ENCODE measurements at regions not wholly inside any gene's neighbourhood (a gene's known extent, or its start where the extent isn't known, plus 50 kb on each side); places are given as distances from the start of the nearest gene placed in this dataset.
"Not testable (repeated sequence)": the region's sequence is repeated elsewhere in the genome, so short reads cannot be mapped to it uniquely, and the experiment has no call there.

DNA sequence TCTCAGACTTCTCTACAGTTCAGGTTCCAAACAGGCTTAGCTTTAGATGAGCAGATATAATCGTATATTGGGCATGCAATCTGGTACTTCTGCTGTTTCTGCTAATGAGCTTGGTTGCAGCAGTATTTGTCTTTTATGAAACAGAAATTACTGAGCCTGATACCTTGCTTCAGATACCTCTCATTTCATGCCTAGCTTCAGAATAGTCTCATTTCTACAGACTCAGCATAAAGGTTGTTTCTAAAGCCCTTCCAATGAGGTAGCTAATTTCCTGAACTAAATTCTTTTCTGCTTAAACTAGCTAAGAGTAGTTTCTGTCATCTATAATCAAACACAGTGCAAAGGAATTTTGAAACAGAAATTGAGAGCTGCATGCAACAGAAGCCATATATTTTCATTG lies 275.0 kb upstream of the KITLG start:
- DNase-seq (no peak), FAIRE-seq (no peak)
- Histone ChIP-seq H3K36me3 (ENCODE audit: control insufficient read depth in 2 of 3, insufficient read depth in 3 of 3, low read length in 3 of 3) (no peaks in the 10 kb centered on the region), H3K9me3 (ENCODE audit: control insufficient read depth in 2 of 3, insufficient read depth in 1 of 3, low read length in 3 of 3) (no peaks in the 10 kb centered on the region), H3K27ac (ENCODE audit: low read depth in 2 of 2, low read length in 2 of 2) (no peak overlapping the region), H3K4me3 (ENCODE audit: low read length in 3 of 3) (no peak overlapping the region), H3K27me3 (ENCODE audit: control insufficient read depth, insufficient read depth, low read length) (no peaks in the 10 kb centered on the region), H3K9ac (ENCODE audit: low read length in 3 of 3) (no peak overlapping the region), H3K4me1 (ENCODE audit: control insufficient read depth in 2 of 3, insufficient read depth in 2 of 3, low read depth in 1 of 3, low read length in 3 of 3) (peaks cover 0 to 4% (median 0%) of the 10 kb centered on the region in 3 donors)
- intact Hi-C loops (cut with DNase I), result no loop called here
- no peak for TF ChIP-seq CTCF (IDR thresholded peaks at IDR 0.05; ENCODE audit: borderline replicate concordance, extremely low read depth, insufficient read depth)

DNA sequence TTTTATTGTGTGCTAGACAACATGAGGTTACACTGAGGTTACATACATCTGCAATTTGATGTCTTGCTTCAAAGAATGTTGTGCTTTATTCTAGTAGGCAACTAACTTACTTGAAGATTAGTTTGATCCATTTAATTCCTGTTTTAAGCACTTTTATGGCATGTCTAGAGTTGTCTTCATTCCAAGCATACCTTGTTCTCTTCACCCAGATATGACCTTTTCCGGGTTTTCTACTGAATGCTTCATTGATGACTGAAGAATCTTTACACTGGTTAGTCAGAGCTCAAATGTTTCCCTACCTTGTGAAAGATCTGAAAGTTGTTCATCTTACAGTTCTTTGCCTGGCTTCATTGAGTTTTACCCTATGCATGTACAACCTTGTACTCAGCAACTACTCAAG lies 274.0 kb upstream of the KITLG start:
- no peak for FAIRE-seq

DNA sequence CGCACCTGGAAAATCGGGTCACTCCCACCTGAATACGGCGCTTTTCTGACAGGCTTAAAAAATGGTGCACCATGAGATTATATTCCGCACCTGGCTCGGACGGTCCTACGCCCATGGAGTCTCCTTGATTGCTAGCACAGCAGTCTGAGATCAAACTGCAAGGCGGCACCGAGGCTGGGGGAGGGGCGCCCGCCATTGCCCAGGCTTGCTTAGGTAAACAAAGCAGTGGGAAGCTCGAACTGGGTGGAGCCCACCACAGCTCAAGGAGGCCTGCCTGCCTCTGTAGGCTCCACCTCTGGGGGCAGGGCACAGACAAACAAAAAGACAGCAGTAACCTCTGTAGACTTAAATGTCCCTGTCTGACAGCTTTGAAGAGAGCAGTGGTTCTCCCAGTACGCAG lies 267.0 kb upstream of the KITLG start:
- H3K27me3 ChIP-seq (ENCODE audit: control insufficient read depth, insufficient read depth, low read length); intact Hi-C loops (cut with DNase I); H3K36me3 ChIP-seq (ENCODE audit: control insufficient read depth in 2 of 3, insufficient read depth in 3 of 3, low read length in 3 of 3); H3K4me3 ChIP-seq (ENCODE audit: low read length in 3 of 3); DNase-seq; FAIRE-seq; H3K9ac ChIP-seq (ENCODE audit: low read length in 3 of 3); H3K4me1 ChIP-seq (ENCODE audit: control insufficient read depth in 2 of 3, insufficient read depth in 2 of 3, low read depth in 1 of 3, low read length in 3 of 3); H3K9me3 ChIP-seq (ENCODE audit: control insufficient read depth in 2 of 3, insufficient read depth in 1 of 3, low read length in 3 of 3); H3K27ac ChIP-seq (ENCODE audit: low read depth in 2 of 2, low read length in 2 of 2): not testable (repeated sequence)

More for the DNA sequence above, 274.0 kb upstream of the KITLG start:
- Histone ChIP-seq H3K4me3 (ENCODE audit: low read length in 3 of 3) (no peak overlapping the region), H3K9me3 (ENCODE audit: control insufficient read depth in 2 of 3, insufficient read depth in 1 of 3, low read length in 3 of 3) (no peaks in the 10 kb centered on the region), H3K27ac (ENCODE audit: low read depth in 2 of 2, low read length in 2 of 2) (no peak overlapping the region), H3K27me3 (ENCODE audit: control insufficient read depth, insufficient read depth, low read length) (no peaks in the 10 kb centered on the region), H3K4me1 (ENCODE audit: control insufficient read depth in 2 of 3, insufficient read depth in 2 of 3, low read depth in 1 of 3, low read length in 3 of 3) (peaks cover 0 to 4% (median 0%) of the 10 kb centered on the region in 3 donors), H3K9ac (ENCODE audit: low read length in 3 of 3) (no peak overlapping the region), H3K36me3 (ENCODE audit: control insufficient read depth in 2 of 3, insufficient read depth in 3 of 3, low read length in 3 of 3) (no peaks in the 10 kb centered on the region)
- intact Hi-C loops (cut with DNase I), result no loop called here
- no peak for TF ChIP-seq CTCF (IDR thresholded peaks at IDR 0.05; ENCODE audit: borderline replicate concordance, extremely low read depth, insufficient read depth)
- DNase-seq, result no peak

GRCh38 chr12:88844426-88844825 lies 264.2 kb upstream of the KITLG start:
- Histone ChIP-seq H3K4me1 (ENCODE audit: control insufficient read depth in 2 of 3, insufficient read depth in 2 of 3, low read depth in 1 of 3, low read length in 3 of 3) (no peaks in the 10 kb centered on the region), H3K9me3 (ENCODE audit: control insufficient read depth in 2 of 3, insufficient read depth in 1 of 3, low read length in 3 of 3) (no peaks in the 10 kb centered on the region), H3K27ac (ENCODE audit: low read depth in 2 of 2, low read length in 2 of 2) (no peak overlapping the region), H3K4me3 (ENCODE audit: low read length in 3 of 3) (no peak overlapping the region), H3K27me3 (ENCODE audit: control insufficient read depth, insufficient read depth, low read length) (no peaks in the 10 kb centered on the region), H3K36me3 (ENCODE audit: control insufficient read depth in 2 of 3, insufficient read depth in 3 of 3, low read length in 3 of 3) (no peaks in the 10 kb centered on the region), H3K9ac (ENCODE audit: low read length in 3 of 3) (no peak overlapping the region)
- DNase-seq (peak in 1 of 5 donors; percentile 55), FAIRE-seq (no peak)
- TF ChIP-seq CTCF (IDR thresholded peaks at IDR 0.05; ENCODE audit: borderline replicate concordance, extremely low read depth, insufficient read depth), result no peak
- intact Hi-C loops (cut with DNase I), result no loop called here

Measured in kidney (tissue), 13 donors.